ENCODE measurements at regions not wholly inside any gene's neighbourhood (a gene's known extent, or its start where the extent isn't known, plus 50 kb on each side); places are given as distances from the start of the nearest gene placed in this dataset.

DNA sequence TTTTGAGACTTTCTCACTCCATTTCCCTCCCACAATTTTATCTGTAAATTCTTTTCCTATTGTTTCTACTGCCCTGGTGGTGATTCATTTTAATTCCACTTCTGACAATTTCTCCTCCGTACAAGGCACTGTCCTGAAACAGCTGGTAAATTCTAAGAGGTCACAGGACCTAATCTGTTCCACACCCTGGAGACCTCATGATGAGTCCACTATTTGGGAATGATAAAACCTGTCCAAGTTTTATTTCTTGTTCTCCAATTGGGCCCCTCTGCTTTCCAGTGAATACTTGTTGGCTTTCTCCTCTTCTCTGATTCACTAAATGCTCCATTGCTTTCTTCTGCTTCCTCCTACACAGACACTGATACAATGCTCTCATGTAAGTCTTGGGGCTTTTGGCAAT lies 343.1 kb upstream of the DUSP10 start:
- TF ChIP-seq, protein P1, sequence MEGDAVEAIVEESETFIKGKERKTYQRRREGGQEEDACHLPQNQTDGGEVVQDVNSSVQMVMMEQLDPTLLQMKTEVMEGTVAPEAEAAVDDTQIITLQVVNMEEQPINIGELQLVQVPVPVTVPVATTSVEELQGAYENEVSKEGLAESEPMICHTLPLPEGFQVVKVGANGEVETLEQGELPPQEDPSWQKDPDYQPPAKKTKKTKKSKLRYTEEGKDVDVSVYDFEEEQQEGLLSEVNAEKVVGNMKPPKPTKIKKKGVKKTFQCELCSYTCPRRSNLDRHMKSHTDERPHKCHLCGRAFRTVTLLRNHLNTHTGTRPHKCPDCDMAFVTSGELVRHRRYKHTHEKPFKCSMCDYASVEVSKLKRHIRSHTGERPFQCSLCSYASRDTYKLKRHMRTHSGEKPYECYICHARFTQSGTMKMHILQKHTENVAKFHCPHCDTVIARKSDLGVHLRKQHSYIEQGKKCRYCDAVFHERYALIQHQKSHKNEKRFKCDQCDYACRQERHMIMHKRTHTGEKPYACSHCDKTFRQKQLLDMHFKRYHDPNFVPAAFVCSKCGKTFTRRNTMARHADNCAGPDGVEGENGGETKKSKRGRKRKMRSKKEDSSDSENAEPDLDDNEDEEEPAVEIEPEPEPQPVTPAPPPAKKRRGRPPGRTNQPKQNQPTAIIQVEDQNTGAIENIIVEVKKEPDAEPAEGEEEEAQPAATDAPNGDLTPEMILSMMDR (conservative IDR thresholded peaks at IDR 0.05; ENCODE audit: low read depth, low read length) = no peak
- TF ChIP-seq EZH2phosphoT487 (IDR thresholded peaks at IDR 0.05; ENCODE audit: borderline replicate concordance, low read length) = no peak

All from PC-3 (cell line).